GM12878 (cell line): ENCODE measurements at regions not wholly inside any gene's neighbourhood (a gene's known extent, or its start where the extent isn't known, plus 50 kb on each side); places are given as distances from the start of the nearest gene placed in this dataset.

ENCODE experiments used
- ATAC-seq: fragments of 200-7000 bp; cut with Tn5 transposase; 3 replicates; pipeline ENCODE4 v1.9.1; 2020; ENCODE audit warnings: mild to moderate bottlenecking, moderate library complexity
- BruUV-seq: library from RNA; stranded (reverse); fragments of 400-500 nt; replicated peaks from 2 replicates; lab custom pipeline; 2021; lab: Mats Ljungman, UMichigan
- CTCF ChIA-PET: fragments of 300-600 bp; sonication (Branson Sonifier 250); formaldehyde crosslinking; extraction: SDS; loops from one replicate; lab custom pipeline; 2021; ENCODE audit warnings: inconsistent platforms; lab: Yijun Ruan, JAX
- POLR2A ChIA-PET: fragments of 350-600 bp; formaldehyde crosslinking; extraction: SDS; loops from one replicate; lab custom pipeline; 2021; ENCODE audit warnings: inconsistent platforms; lab: Charles Lee
- RAD21 ChIA-PET: fragments of 300-600 bp; sonication (Branson Sonifier 250); formaldehyde crosslinking; loops from one replicate; lab custom pipeline; 2023; ENCODE audit warnings: antibody characterized with exemption; ENCODE audit not compliant: unreplicated experiment; lab: Charles Lee
- SMC1A ChIA-PET: fragments of 300-600 bp; sonication (Branson Sonifier 250); formaldehyde crosslinking; loops from one replicate; lab custom pipeline; 2023; ENCODE audit not compliant: unreplicated experiment, uncharacterized antibody; lab: Charles Lee
- DNase-seq: peaks from one replicate; pipeline ENCODE4 v3.0.0-alpha.2; 2011; ENCODE audit warnings: low read depth, low spot score
- FAIRE-seq: peaks from 3 replicates; lab custom pipeline; 2011; peaks lifted over from hg19 to GRCh38; lab: Jason Lieb, UNC
- H2AFZ ChIP-seq: 2 replicates; pipeline ENCODE4 v1.6.0; 2011; ENCODE audit warnings: low read depth, low read length, control low read depth; ENCODE audit not compliant: control insufficient read depth
- H3K27ac ChIP-seq: 2 replicates; pipeline ENCODE4 v1.5.1; 2011; ENCODE audit warnings: control low read depth; ENCODE audit not compliant: control insufficient read depth, insufficient read depth
- H3K27me3 ChIP-seq, 2 experiments: replicated peaks in 1 of 2; 2 replicates each; pipeline versions ENCODE4 v1.6.0 to v1.6.1; 2011; ENCODE audit warnings: low read length in 1 of 2; ENCODE audit not compliant: control insufficient read depth in 2 of 2, insufficient read depth in 2 of 2
- H3K36me3 ChIP-seq, 2 experiments: 2 replicates each; pipeline ENCODE4 v1.5.1; 2011; ENCODE audit warnings: low read length in 1 of 2; ENCODE audit not compliant: control insufficient read depth in 2 of 2, insufficient read depth in 2 of 2
- H3K4me1 ChIP-seq: 2 replicates; pipeline ENCODE4 v1.6.1; 2011; ENCODE audit warnings: mild to moderate bottlenecking, low read length, moderate library complexity, mixed read lengths; ENCODE audit not compliant: control insufficient read depth, insufficient read depth
- H3K4me2 ChIP-seq: 2 replicates; pipeline ENCODE4 v1.6.0; 2011; ENCODE audit warnings: control low read depth; ENCODE audit not compliant: control insufficient read depth, insufficient read depth
- H3K4me3 ChIP-seq: fragments of 200-600 bp; sonication (generic); 2 replicates; pipeline ENCODE4 v1.5.1; 2016
- H3K79me2 ChIP-seq: 2 replicates; pipeline ENCODE4 v1.6.0; 2011; ENCODE audit warnings: low read length; ENCODE audit not compliant: control insufficient read depth, insufficient read depth
- H3K9ac ChIP-seq: 2 replicates; pipeline ENCODE4 v1.8.0; 2011; ENCODE audit warnings: low read length, control low read depth, mixed read lengths; ENCODE audit not compliant: control insufficient read depth, insufficient read depth
- H3K9me3 ChIP-seq: replicated peaks from 3 replicates; pipeline ENCODE4 v1.5.1; 2011; ENCODE audit warnings: mild to moderate bottlenecking, low read length; ENCODE audit not compliant: control insufficient read depth, insufficient read depth
- H4K20me1 ChIP-seq: 2 replicates; pipeline ENCODE4 v1.6.0; 2011; ENCODE audit not compliant: control insufficient read depth, insufficient read depth
- BRCA1 ChIP-seq: IDR thresholded peaks from 2 replicates; pipeline ENCODE4 v1.6.1; 2011; ENCODE audit warnings: low read depth, low read length, improper control_type of control experiment
- CREM ChIP-seq: IDR thresholded peaks from 2 replicates; pipeline ENCODE4 v1.6.1; 2014; ENCODE audit warnings: antibody characterized with exemption, low read depth
- CTCF ChIP-seq, 3 experiments: IDR thresholded peaks in 2 of 3; conservative IDR thresholded peaks in 1 of 3; 2 replicates each; pipeline ENCODE4 v1.5.1; 2011; ENCODE audit warnings: low read depth in 3 of 3, low read length in 3 of 3, mild to moderate bottlenecking in 3 of 3, control low read depth in 2 of 3, moderate library complexity in 2 of 3, inconsistent platforms in 1 of 3, mixed read lengths in 1 of 3; ENCODE audit not compliant: control insufficient read depth in 2 of 3, insufficient read depth in 1 of 3; ENCODE audit errors: extremely low read depth in 1 of 3
- CUX1 ChIP-seq: IDR thresholded peaks from 2 replicates; pipeline ENCODE4 v1.6.1; 2012; ENCODE audit warnings: improper control_type of control experiment, low read depth, low read length; ENCODE audit not compliant: insufficient replicate concordance
- NFIC ChIP-seq: IDR thresholded peaks from 2 replicates; pipeline ENCODE4 v1.6.1; 2012; ENCODE audit warnings: low read depth, mild to moderate bottlenecking, inconsistent platforms, low read length, moderate library complexity
- NFXL1 ChIP-seq: fragments of 450-650 bp; IDR thresholded peaks from 2 replicates; pipeline ENCODE4 v1.6.1; 2017; ENCODE audit warnings: antibody characterized with exemption, mild to moderate bottlenecking, borderline replicate concordance
- NR2F1 ChIP-seq: fragments of 450-650 bp; conservative IDR thresholded peaks from 2 replicates; pipeline ENCODE4 v1.6.1; 2017; ENCODE audit warnings: mild to moderate bottlenecking
- POU2F2 ChIP-seq: IDR thresholded peaks from 3 replicates; pipeline ENCODE4 v1.6.1; 2011; ENCODE audit warnings: low read depth, mild to moderate bottlenecking, low read length, borderline replicate concordance
- RAD21 ChIP-seq: IDR thresholded peaks from 2 replicates; pipeline ENCODE4 v1.6.1; 2011; ENCODE audit warnings: mild to moderate bottlenecking, low read depth, low read length, moderate library complexity; ENCODE audit not compliant: insufficient read depth
- SMC3 ChIP-seq: IDR thresholded peaks from 2 replicates; pipeline ENCODE4 v1.6.1; 2011; ENCODE audit warnings: low read length, improper control_type of control experiment, borderline replicate concordance
- WRNIP1 ChIP-seq: IDR thresholded peaks from 2 replicates; pipeline ENCODE4 v1.6.1; 2011; ENCODE audit warnings: low read depth, low read length, improper control_type of control experiment, borderline replicate concordance
- YY1 ChIP-seq: IDR thresholded peaks from 2 replicates; pipeline ENCODE4 v1.6.1; 2011; ENCODE audit warnings: low read depth, mild to moderate bottlenecking, low read length
- WGBS: methylation state at CpG from one replicate; pipeline ENCODE4 v1.1.6; 2016; ENCODE audit warnings: low lambda C conversion rate; ENCODE audit not compliant: insufficient replicate concordance, insufficient coverage; ENCODE audit errors: missing lambda C conversion rate; 5-methylcytosine and 5-hydroxymethylcytosine counted together
- in situ Hi-C: fragments of 300-500 bp; cut with MboI; formaldehyde crosslinking; loops from 9 replicates; pipeline ENCODE4 v1.14.3; 2018; ENCODE audit warnings: mixed read lengths
- intact Hi-C: fragments of 100-400 bp; cut with micrococcal nuclease; formaldehyde crosslinking; loops from one replicate; pipeline ENCODE4 v1.14.2; 2022; ENCODE audit not compliant: unreplicated experiment

- ATAC-seq (peak; percentile 87), FAIRE-seq (no peak), DNase-seq (no peak)
- ChIA-PET RAD21 (interaction anchor here (0.7 to 1.7 kb wide), 3 partner anchors 88 to 91 kb away, joined by 3 read pairs; no protein-coding TSS in a partner anchor), CTCF (interaction anchor here (0.7 to 4.0 kb wide), 7 partner anchors 88 to 196 kb away, joined by 3 to 24 read pairs (median 4); no protein-coding TSS in a partner anchor), POLR2A (interaction anchor here (1.3 kb wide), 1 partner anchor 89 kb away, joined by 3 read pairs; no protein-coding TSS in a partner anchor), SMC1A (interaction anchor here (1.0 to 2.0 kb wide), 3 partner anchors 10 to 196 kb away, joined by 3 to 6 read pairs (median 4); no protein-coding TSS in a partner anchor)
- Histone ChIP-seq H3K27ac (no peak overlapping the region), H4K20me1 (no peaks in the 10 kb centered on the region), H3K9me3 (no peaks in the 10 kb centered on the region), H2AFZ (peak overlapping the region; percentile 91), H3K4me2 (no peak overlapping the region), H3K27me3 (no peaks in the 10 kb centered on the region), H3K36me3 (no peaks in the 10 kb centered on the region), H3K4me3 (no peak overlapping the region), H3K9ac (no peak overlapping the region), H3K4me1 (no peaks in the 10 kb centered on the region), H3K79me2 (no peaks in the 10 kb centered on the region)
- intact Hi-C loops (loop anchor here (2.0 to 5.0 kb wide), 3 partner anchors 66 to 195 kb away; no protein-coding TSS in a partner anchor), in situ Hi-C loops (no loop called here)
- peak; percentile 74 for TF ChIP-seq SMC3
- peak; percentile 87 for TF ChIP-seq RAD21
- TF ChIP-seq NFIC: no peak
- no peak for TF ChIP-seq BRCA1
- TF ChIP-seq WRNIP1: no peak
- peak; percentile 50 to 61 (median 58); a peak in 5 of 6 replicates for TF ChIP-seq CTCF (IDR thresholded peaks at IDR 0.05 in 2 of 3, conservative IDR thresholded peaks at IDR 0.05 in 1 of 3; ENCODE audit: control insufficient read depth in 2 of 3, extremely low read depth in 1 of 3, insufficient read depth in 1 of 3, low read depth in 3 of 3, low read length in 3 of 3)
- TF ChIP-seq CUX1: no peak
- peak; percentile 96 for TF ChIP-seq YY1
- peak; percentile 15; the same call in 1 of the 2 replicates for TF ChIP-seq CREM
- TF ChIP-seq NFXL1: no peak
- TF ChIP-seq NR2F1: peak; percentile 50; the same call in 1 of the 2 replicates
- TF ChIP-seq POU2F2: no peak
- BruUV-seq: no TSS peak
- 44% methylated on average over 5 of the region's 5 CpGs for WGBS
Observed at GRCh38 chr20:33933469-33933909, 60.2 kb upstream of the RALY start.
